Left hindlimb (tissue), 1 donor: ENCODE measurements at regions not wholly inside any gene's neighbourhood (a gene's known extent, or its start where the extent isn't known, plus 50 kb on each side); places are given as distances from the start of the nearest gene placed in this dataset.
"Not testable (repeated sequence)": the region's sequence is repeated elsewhere in the genome, so short reads cannot be mapped to it uniquely, and the experiment has no call there.

Experiments used
- DNase-seq: peaks from one replicate; pipeline ENCODE4 v3.0.0-alpha.2; 2018

DNA sequence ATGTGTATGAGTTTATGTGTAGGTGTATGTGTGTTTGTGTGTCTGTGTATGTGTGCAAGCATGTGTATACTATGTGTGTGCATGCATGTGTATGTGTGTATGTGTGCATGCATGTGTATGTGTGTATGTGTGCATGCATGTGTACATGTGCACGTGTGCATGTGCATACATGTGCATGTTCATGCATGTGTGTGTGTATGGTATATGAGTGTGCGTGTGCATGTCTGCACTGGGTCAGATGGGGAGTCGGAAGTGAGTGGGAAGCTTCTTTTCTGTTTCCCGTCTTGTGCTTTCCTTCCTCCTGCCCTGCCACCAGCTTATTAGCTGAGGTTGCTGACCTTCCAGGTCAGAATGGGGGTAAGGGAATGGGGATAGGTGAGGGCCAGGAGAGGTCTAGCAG is 174.7 kb downstream of the MAP2K4 start:
- DNase-seq, result no peak

DNA sequence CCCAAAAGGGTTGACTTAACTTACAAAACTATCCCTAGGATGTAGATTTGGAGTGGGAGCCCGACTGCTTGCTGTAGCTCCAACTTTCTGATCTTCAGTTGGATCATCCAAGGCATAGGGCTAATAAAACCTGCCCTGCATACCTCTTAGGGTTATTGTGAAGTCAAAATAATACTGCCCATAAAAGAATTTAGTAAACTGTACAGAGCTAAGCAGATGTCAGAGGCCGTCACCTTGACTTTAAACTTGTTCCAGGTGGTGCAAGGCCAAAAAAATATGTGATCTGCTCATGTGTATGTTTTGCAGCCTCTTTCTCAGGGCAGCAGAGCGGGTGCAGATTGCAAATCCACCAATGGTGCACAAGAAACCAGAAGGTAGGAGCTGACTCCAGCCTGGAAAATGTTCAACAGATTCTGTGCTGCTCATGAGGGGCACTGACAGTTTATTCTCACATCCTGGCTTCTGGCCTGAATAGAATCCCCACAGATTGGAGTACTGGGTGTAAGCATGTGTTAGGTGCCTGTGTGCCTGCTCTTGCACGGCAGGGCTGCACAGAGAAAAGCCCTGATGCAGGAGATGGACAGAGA is 180.7 kb downstream of the MAP2K4 start:
- no peak for DNase-seq

DNA sequence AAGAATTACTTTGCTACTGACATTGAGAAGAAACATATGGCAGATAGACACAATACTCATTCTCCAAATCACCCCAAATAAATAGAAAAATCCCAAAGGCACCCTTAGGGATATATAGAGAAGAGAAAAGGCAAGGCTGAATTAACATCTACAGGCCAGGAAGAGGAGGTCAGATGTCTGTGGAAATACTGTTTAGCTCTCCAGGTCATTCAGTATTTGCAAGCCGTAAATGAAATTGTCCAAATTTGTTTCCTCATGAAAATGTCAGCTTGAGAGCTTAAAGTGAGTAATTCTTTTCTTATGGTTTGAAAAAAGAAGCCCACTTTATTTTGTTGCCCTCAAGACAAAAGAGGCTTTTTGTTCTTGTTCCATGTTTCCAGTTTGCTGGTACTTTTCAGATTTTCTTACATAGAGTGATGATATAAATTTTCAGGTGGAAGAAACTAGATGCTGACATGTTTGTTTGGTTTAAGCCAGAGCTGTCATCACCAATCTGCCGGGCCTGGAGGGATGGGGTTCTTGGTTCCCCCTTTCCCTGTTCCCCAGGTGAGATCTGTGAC is 189.0 kb downstream of the MAP2K4 start:
- DNase-seq, result no peak

DNA sequence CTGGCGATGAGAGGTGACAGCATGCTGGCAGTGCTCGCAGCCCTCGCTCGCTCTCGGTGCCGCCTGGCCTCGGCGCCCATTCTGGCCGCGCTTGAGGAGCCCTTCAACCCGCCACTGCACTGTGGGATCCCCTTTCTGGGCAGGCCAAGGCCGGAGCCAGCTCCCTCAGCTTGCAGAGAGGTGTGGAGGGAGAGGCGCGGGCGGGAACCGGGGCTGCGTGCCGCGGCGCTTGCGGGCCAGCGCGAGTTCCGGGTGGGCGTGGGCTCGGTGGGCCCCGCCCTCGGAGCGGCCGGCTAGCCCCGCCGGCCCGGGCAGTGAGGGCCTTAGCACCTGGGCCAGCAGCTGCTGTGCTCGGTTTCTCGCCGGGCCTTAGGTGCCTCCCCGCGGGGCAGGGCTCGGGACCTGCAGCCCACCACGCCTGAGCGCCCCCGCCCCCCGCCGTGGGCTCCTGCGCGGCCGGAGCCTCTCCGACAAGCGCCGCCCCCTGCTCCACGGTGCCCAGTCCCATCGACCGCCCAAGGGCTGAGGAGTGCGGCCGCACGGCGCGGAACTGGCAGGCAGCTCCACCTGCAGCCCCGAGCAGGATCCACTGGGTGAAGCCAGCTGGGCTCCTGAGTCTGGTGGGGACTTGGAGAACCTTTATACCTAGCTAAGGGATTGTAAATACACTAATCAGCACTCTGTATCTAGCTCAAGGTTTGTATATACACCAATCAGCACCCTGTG is 200.2 kb downstream of the MAP2K4 start:
- DNase-seq, result not testable (repeated sequence)

DNA sequence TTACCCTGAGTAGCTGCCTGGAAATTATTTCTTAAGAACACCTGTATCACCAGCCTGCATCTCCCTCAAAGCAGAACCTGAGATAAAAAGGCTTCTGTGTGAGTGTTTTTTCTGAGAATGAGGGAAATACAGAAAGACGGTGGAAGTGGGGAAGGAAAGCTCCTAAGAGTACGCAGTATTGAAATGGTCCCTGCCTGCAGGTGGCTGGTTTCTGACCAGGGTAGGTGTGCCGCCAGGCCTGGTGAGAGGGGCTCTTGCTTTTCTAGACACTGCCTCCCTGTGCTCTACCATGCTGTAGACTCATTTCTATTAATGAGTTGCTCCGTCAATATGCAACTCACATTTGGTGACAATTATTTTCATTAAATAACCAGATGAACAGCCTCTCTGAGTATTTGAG is 201.7 kb downstream of the MAP2K4 start:
- no peak for DNase-seq

DNA sequence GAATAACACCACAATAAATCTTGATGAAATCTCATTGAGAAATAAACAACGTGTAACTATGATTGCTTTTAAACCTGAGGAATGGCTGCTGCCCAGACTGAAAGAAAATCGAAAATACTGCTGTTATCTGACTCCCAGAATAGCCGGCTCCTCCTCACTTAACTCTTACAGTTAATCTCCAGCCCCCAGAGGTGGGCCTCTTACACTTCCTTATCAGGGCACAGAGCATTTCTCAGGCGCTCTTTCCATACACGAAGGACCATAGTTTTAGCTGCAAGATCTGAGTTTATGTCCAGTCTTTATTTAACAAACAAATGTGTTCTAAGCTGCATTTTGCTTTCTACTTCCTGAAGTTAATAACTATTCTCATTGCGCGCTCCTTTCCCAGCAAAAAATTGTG is 206.9 kb downstream of the MAP2K4 start:
- DNase-seq, result no peak

DNA sequence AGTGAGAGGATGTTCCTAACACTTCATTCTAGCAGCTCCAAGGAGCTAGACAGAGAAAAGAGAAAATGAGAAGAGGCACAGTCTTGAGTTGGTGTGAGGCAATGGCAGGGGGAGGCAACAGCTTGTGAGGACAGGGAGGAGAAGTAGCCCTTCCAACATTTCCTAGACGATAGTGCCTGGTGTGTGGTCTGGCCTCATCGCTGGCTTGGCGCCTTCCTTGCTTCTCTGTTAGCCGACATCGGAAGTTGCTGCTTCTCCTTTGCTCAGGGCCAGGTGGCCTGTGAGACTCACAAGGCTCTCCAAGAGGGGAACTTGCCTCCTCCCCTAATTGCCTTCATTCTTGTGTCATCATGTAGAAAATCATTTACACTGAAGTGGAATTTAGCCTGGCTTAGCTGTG is 208.7 kb downstream of the MAP2K4 start:
- no peak for DNase-seq

DNA sequence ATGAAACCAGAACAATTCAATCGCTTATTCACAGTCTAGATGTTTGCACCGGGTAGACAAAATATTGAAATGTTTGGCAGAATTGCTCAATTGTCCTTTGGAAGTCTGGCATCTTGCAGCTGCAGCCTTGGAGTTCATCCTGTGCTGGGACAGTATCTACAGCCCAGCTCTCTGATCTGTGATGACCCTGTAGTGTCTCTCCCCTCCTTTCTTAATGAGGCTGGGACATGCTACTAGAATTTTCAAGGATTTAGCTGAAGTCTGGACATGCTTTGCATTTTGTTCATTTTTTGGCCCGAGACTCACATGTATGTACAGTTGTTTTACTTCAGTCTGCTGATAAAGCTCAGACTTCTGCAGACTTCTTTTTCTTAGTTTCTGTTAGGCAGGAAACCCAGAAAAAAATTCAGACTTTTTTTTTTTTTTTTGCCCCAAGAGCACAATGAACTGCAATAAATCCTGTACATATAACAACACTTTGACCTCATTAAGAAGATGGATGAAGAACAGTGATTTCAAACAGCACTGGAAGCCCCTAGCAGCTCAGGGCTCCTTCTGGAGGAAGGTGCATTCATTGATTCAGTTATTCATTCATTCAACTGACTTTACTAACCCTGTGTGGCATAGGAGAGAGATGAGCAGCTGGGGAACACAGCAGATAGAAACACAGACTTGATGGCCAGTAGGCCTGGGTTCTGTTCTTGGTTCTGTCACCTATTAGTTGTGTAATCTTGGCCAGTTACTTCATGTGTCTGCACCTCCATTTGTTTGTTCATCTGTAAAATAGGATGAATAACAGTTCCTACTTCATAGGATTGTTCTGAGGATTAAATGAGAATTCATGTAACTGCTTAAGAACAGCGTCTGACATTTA is 210.0 kb downstream of the MAP2K4 start:
- DNase-seq, result no peak

DNA sequence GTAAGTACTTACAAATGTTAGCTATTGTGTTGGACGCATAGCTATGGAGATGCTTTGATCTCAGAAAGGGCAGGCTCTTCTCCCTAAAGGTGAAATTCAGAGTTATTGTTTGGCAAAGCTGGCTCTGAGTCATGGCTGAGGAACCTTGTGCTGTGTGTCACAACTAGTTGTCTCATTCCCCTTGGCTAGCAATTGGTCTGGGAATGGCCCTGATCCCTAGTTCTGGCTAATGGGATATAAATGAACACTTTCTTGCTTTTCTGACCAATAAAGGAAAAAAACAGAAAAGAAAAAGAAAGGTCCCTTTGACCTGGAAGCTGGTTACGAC is 210.6 kb downstream of the MAP2K4 start:
- no peak for DNase-seq

DNA sequence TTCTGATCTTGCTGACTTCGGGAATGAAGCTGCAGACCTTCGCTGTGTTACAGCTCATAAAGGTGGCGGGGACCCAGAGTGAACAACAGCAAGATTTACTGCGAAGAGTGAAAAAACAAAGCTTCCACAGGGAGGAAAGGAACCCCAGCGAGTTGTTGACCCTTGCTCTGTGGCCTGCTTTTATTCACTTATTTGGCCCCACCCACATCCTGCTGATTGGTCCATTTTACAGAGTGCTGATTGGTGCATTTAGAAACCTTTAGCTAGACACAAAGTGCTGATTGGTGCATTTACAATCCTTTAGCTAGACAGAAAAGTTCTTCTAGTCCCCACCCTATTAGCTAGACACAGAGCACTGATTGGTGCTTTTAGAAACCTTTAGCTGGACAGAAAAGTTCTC is 218.3 kb downstream of the MAP2K4 start:
- DNase-seq, result not testable (repeated sequence)

DNA sequence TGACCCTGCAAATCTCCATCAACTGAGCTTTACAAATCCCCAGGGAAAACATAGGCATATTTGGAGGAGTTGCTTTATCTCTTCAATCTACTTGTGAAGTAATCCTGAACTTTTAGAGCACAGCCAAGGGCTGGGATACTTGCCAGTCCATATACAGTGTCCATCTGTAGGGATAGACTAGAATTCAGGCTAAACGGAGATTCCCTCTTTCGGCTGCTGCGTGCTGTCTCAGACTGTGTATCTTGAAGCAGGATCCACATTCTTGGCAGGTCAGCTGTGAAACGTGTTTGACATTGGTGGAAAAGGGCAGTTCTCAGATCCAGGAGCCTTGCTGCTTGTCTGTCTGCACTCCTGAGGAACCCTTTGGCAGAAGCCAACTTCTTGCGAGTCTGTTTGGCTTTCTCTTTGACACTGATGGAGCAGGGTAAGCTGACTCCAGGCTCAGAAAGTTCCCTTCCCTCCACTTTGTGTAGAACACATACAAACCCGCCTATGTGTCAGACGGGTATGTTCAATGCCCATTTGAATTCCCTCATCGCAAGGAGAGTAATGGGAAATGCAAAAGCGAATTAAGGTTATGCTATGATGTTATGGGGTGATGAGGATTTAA is 221.8 kb downstream of the MAP2K4 start:
- DNase-seq, result no peak

DNA sequence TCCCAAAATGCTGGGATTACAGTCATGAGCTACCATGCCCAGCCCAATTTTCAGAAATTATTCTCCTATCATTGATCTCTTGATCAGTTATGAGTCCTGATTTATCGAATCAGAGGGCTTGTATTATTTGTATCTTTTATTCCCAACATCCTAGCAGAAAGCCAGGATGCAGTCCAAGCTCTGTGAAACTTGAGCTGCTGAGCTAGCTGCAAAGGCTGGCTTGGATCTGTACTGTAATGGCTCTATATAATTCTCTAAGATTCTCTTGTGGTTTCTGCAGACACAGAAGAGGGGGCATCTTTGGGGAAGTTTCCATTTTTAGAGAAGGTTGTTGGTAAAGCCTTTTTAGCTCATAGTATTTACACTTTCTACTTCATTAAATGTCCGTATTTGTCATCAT is 227.1 kb downstream of the MAP2K4 start:
- DNase-seq, result no peak

DNA sequence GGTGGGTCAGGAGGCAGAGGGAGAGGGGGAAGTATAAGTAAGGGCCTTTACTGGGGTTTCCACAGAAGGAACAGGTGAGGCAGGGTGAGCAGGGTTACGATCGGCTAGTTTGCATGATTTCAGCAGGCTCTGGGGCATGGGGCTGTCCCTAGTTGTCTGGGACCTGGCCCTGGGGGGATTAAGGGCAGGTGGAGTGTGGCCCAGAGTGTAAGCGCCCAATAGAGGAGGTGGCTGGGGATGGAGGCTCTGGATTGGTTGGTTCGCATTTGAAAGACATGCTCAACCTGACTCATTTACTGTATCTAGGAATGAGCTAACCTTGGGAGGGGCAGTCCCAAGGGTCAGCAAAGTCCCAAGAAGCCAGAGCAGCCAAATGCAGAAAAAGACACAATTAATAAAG is 230.3 kb downstream of the MAP2K4 start:
- no peak for DNase-seq

DNA sequence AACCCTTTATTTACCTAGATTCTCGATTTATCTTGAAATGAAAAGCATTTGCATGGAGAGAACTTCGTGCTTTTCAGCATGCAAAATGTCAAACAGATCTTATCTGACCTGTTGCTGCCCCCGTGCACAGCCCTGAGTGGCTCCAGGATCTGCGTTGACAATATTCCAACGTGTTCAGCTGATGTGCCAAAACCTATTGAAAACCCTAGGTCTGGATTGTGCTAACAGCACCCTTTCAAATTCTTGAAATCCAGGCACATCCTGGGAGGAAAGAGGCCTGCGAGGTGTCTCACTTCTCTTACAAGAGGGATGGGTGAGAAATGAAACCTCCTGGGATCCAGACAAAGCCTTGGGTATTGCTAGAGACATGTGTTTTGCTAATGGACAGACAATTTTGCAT is 231.8 kb downstream of the MAP2K4 start:
- no peak for DNase-seq

DNA sequence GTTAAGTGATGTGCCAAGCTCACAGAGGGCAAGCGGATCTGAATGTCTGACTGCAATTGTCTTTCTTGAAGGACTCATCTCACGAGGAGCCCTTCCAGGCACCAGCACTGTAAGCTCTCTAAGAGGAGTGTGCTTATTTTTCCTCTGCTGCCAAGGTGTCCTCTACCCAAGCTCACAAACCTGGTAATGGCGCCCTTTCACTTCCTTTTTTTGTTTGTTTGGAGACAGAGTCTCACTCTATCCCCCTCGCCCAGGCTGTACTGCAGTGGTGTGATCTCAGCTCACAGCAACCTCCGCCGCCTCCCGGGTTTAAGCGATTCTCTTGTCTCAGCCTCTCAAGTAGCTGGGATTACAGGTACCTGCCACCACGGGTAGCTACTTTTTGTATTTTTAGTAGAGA is 233.8 kb downstream of the MAP2K4 start:
- no peak for DNase-seq

DNA sequence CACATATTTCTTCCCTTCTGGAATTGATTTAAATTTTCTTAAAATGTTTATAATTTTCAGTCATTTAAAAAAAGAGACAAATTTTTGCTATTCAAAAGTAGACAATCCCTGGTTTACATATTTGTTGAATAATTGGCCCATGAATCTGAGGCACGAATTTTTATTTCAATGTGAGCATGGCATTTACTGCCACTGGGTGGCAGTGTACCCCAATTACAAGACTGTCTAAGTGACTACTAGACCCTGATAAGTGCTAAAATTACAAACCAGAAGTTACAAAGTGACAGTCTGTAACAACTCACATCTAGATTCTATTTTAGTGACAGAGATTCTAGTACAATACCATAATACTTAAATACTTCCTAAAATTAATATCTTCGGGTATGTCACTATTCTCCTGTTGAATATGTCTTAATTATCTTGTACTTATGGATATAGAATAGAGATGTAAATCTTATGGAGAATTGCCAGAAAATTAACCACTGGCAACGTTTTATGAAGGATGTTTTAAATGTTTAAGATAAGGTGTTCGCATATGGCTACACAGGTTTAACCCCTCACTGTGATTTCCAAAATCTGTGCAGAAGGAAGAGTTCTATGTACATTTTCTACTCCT is 235.8 kb downstream of the MAP2K4 start:
- no peak for DNase-seq

DNA sequence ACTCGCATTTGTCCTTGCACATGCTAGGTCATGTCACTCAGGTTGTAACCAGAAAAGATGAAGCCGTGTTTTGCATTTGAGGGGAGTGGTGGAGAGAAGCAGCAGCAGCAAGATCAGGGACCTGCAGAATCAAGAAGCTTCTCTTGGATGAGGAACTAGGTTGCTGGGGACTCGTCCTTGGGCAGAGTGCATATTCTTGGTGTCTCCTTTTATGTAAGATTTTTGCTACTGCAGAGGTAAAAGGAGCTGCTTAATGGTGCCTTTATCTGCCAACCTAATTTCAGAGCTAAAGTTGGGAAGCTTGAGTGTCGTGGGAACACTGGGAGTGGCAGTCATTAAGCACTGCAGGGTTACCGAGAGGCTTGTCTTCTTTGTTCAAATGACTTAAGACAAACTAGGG is 236.5 kb downstream of the MAP2K4 start:
- no peak for DNase-seq

DNA sequence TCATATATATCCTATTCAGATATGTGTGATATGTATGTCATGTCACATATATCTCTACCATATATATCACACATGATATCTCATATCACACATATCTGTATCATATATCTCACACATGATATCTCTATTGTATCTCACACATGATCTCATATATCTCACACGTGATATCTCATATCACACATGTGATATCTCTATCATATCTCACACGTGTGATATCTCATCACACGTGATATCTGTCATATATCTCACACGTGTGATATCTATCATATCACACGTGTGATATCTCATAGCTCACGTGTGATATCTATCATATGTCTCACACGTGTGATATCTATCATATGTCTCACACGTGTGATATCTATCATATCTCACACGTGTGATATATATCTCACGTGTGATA is 240.7 kb downstream of the MAP2K4 start:
- DNase-seq, result no peak

DNA sequence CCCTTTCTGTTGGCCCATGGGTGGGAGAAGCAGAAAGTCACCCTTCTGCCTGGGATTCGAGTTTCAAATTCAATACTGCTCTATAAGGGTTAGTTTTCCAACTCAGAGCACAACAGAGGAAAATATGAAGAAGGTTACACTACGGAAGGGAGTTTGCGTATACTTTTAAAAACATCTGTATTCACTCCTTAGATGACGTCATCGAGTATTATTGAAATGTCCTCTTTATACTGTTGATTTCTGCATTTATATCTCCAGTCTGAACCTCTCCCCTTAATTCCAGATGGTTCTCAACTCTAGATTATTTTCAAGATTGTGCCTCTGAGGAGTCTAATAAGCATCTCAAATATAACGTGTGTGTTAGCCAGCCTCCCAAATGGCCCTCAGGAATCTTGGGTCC is 249.1 kb downstream of the MAP2K4 start:
- no peak for DNase-seq

DNA sequence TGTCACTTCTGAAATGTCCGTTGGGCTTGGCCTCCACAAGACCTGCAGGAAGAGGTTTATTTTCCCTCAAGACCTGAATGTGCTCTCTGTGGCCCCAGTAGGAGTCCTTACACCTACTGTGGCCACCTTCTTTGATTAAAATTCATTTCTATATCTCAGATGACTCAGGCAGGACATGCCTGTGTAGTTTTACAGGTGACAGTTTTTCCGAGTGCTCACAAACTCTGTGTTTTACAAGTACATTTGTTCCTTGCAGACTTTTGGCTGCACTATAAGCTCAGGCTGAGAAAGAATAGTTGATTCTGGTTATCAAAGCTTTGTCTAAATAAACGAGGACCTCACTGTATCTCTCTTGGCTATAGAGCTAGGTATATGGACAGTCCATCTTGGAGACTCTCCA is 257.1 kb downstream of the MAP2K4 start:
- no peak for DNase-seq

DNA sequence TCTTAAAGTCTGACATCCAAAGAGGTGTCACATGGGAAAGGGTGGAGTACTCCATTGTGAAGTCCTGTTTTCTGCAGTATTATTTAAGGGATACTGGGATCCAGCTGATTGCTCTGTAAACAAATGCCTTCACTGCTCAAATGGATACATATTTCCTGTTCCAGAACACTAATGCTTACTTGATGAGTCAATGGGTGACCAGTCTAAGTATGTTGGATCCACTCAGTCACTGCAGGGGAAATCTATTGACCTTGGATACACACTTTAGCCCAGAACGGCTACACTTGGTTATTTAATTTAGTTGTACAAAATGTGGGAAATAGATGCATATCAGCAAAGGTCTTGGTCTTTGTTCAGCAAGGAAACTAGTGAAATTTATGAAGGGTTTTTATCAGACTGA is 261.4 kb downstream of the MAP2K4 start:
- no peak for DNase-seq

DNA sequence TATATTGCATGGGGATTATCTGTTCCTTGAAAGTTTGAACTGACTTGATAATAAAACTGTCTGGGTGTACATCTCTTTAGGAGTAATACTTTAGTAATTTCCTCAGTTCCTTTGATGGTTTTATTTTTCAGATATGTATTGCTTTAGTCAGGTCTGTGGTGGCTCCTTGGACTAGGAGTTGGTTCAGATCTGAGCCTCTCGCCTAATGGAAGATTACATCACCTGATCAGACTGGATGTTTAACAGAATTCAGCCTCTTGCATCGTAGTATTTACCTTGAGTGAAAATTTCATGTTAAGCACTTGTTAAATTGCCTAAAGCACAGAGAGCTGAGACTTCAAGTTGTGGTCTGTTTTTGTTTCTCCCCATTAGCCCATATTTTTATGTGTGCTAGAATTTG is 267.3 kb downstream of the MAP2K4 start:
- DNase-seq, result no peak

DNA sequence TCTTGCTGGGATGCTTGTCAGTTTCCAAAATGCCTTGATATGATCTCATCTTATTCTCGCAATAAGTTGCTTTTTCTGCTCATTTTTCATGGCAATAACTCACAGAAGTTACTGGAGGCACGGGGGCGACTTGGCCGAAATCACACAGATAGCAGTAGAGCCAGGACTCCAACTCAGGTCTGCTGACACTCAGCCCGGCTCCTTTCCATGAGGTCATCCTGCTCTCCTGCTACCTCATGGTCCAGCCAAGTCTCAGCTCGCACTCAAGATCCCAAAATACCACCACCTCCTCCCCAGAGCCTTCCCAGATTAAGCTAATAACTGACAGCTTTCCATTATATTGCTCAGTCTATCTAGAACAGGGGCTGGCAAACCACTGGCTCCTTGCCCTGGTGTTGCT is 269.5 kb downstream of the MAP2K4 start:
- DNase-seq, result no peak
